Astrocyte of the cerebellum (primary cell): ENCODE measurements at regions not wholly inside any gene's neighbourhood (a gene's known extent, or its start where the extent isn't known, plus 50 kb on each side); places are given as distances from the start of the nearest gene placed in this dataset.

Experiments used
- DNase-seq: peaks from one replicate; pipeline ENCODE4 v3.0.0-alpha.2; 2011; ENCODE audit warnings: low read depth
- H3K4me3 ChIP-seq: 2 replicates; pipeline ENCODE4 v1.5.1; 2011; ENCODE audit warnings: mild to moderate bottlenecking, low read depth, low read length, moderate library complexity
- in situ Hi-C: cut with HindIII; loops from 2 replicates; pipeline ENCODE4 v1.10.0; 2017; ENCODE audit warnings: low sequenced_read_pairs
- TF ChIP-seq, protein P1 (sequence below): IDR thresholded peaks from 2 replicates; pipeline ENCODE4 v1.5.1; 2012; ENCODE audit warnings: low read length, low read depth, moderate library complexity, mild to moderate bottlenecking; ENCODE audit errors: missing control alignments

GRCh38 chr10:3451516-3452172 is 279.1 kb upstream of the PITRM1 start:
- TF ChIP-seq, protein P1, sequence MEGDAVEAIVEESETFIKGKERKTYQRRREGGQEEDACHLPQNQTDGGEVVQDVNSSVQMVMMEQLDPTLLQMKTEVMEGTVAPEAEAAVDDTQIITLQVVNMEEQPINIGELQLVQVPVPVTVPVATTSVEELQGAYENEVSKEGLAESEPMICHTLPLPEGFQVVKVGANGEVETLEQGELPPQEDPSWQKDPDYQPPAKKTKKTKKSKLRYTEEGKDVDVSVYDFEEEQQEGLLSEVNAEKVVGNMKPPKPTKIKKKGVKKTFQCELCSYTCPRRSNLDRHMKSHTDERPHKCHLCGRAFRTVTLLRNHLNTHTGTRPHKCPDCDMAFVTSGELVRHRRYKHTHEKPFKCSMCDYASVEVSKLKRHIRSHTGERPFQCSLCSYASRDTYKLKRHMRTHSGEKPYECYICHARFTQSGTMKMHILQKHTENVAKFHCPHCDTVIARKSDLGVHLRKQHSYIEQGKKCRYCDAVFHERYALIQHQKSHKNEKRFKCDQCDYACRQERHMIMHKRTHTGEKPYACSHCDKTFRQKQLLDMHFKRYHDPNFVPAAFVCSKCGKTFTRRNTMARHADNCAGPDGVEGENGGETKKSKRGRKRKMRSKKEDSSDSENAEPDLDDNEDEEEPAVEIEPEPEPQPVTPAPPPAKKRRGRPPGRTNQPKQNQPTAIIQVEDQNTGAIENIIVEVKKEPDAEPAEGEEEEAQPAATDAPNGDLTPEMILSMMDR = no peak
- H3K4me3 ChIP-seq = no peak overlapping the region
- no peak for DNase-seq
- in situ Hi-C loops = loop anchor here (5.0 kb wide), 1 partner anchor 64 kb away; no protein-coding TSS in a partner anchor

DNA sequence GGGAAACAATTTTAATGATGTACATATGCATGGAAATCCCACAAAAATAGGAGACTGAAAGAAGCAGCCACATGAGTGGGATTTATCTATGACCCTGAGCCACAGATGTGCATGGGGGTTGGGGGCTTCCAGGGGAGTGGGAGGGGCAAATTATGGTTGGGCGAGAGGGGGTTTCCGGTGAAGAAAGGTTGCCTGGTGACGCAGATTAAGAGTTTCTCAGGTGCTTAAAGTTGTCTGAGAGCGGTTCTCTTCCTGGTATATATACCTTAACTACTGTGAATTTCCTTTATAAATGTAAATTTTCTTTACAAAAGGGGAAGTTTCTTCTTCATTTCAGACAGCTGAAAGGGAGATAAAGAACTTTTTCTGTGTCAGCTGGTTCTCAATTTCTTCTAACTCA is 273.6 kb upstream of the PITRM1 start:
- no peak for DNase-seq
- in situ Hi-C loops = no loop called here
- H3K4me3 ChIP-seq = no peak overlapping the region
- TF ChIP-seq, protein P1 = no peak

DNA sequence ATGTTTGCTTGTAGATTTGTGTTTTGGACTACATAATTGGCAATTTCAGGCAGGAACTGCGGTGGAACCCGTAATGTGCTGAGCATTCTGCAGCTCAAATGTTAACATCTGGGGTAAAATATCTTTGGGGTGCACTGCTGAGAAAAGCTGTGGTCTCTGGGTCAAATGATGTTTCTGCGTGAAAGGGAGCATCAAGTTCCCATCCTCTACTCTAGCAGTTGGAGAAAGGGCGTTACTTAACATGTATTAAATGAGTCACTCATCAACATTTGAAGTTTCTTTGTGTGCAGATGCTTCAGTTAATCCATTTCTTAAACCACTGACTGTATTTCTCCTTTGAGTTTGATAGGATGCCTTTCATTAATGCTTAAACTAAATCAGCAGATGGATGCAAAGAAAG is 273.1 kb upstream of the PITRM1 start:
- DNase-seq = no peak
- no peak overlapping the region for H3K4me3 ChIP-seq
- in situ Hi-C loops = no loop called here
- TF ChIP-seq, protein P1 = no peak

DNA sequence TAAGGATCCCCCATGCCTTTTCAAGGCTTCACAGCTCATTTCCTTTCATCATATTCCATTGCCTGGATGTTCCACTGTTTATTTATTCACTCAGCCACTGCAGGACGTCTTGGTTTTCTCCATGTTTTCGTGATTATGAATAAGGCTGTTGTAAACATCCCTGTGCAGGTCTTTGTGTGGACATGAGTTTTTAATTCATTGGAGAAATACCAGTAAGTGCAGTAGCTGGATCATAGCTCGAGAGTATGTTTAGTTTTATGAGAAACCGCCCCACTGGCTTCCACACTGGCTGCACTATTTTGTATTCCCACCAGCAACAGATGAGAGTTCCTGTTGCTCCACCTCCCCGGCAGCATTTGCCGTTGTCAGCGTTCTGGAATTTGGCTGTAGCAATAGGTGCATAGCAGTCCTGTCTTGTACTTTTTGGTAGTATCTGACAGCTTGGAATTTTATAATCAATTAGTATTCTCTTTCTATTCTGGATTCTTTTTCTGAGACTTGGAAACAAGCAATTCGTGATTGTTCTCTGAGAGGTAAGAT is 269.9 kb upstream of the PITRM1 start:
- TF ChIP-seq, protein P1 = no peak
- DNase-seq = no peak
- H3K4me3 ChIP-seq = no peak overlapping the region
- in situ Hi-C loops = no loop called here

DNA sequence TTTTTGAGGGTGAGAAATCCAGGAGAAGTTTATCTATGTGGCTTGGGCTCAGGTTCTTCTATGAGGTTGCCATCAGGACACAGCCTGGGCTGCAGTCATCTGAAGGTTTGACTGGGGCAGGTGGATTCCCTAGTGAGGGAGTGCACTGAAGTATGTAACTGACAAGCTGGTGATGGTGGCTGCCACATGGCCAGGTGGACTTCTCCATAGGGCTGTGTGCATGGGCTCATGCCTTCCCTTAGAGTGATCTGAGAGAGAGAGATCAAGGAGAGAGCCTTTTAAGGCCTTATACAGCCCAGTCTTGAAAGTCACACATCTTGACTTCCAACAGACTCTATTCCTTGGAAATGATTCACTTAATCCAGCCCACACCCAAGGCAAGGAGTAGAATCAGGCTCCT is 266.6 kb upstream of the PITRM1 start:
- in situ Hi-C loops = no loop called here
- TF ChIP-seq, protein P1 = no peak
- no peak overlapping the region for H3K4me3 ChIP-seq
- DNase-seq = no peak

DNA sequence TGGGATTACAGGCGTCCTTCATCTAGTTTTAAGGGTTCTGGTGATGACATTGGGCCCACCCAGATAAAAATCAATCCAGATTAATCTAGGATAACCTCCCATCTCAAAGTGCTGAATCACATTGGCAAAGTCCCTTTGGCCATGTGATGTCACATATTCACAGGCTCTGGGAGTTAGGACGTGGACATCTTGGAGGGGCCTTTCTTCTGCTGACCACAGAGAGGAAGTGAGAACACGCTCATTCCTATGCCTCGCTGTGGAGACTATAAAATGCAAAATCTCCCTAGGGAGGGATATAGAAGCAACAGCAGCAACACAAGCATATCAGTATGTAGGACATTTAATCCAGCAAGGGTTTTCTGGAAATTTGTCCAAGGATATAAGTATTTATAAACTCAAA is 266.0 kb upstream of the PITRM1 start:
- H3K4me3 ChIP-seq = no peak overlapping the region
- in situ Hi-C loops = no loop called here
- DNase-seq = no peak
- TF ChIP-seq, protein P1 = no peak
